HG02610 (cell line): ENCODE measurements at regions not wholly inside any gene's neighbourhood (a gene's known extent, or its start where the extent isn't known, plus 50 kb on each side); places are given as distances from the start of the nearest gene placed in this dataset.
"Not testable (repeated sequence)": the region's sequence is repeated elsewhere in the genome, so short reads cannot be mapped to it uniquely, and the experiment has no call there.

Experiments used
- ATAC-seq: cut with Tn5 transposase; IDR thresholded peaks from one replicate; pipeline ENCODE4 v1.9.1; 2021; ENCODE audit warnings: mild to moderate bottlenecking, moderate library complexity; ENCODE audit not compliant: unreplicated experiment

DNA sequence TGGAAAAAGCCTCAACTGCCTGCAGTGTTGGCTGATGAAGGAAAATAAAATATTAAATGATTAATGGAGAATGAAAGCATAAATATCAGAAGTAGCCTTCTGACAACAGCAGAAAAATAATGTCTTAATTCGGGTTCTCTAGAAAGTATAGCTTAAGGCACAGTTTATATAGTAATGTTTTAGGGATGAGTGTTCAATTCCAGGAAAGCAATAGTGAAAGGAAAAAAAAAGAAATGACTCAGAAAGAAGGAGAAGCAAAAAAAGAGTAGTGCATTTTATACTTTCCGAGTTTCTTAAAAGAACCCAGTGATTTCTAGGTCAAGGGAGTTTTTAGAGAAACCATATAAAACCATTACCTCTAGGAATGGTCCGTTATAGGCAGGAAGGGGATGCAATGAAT is 137.3 kb downstream of the HTR1B start:
- ATAC-seq, result no peak

DNA sequence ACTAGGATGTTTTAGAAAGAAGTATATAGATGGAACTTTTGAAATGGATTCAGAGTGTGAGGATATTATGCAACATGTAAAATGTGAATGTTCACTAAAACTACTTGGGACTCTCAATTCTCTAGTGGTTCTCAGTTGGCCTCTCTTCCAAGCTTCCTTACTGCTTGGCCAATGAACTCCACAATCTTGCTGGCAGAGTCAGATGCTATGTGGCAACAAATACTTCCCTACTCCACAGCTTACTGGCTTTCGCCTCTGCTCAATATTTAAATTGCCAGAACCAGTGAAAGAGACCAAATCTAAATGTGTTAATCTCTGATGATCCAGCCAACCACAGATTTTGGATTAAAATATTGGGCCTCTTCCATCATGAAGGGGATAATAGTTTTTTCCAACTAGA is 138.4 kb downstream of the HTR1B start:
- ATAC-seq, result no peak

- ATAC-seq, result no peak
These were observed 140.7 kb downstream of the HTR1B start for GRCh38 chr6:77322604-77323003.

- ATAC-seq, result no peak
These were observed 145.0 kb downstream of the HTR1B start for GRCh38 chr6:77318256-77318655.

DNA sequence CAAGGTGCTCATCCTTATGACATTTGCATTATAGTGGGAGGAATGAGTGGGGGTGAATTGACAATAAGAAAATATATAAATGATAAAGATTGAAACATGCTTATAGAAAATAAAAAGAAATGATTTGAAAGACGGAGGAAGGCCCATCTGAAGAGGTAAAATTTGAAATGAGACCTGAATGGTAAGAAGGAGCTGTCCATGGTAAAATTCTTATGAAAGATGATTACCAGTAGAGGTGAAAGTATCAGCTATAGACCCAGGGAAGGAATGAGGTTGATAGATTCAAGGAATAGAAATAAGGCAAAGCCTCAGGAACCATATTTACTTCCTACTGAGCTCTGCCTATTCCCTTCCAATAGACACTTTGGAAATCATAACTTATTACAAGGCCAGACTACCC is 149.7 kb downstream of the HTR1B start:
- ATAC-seq, result no peak

DNA sequence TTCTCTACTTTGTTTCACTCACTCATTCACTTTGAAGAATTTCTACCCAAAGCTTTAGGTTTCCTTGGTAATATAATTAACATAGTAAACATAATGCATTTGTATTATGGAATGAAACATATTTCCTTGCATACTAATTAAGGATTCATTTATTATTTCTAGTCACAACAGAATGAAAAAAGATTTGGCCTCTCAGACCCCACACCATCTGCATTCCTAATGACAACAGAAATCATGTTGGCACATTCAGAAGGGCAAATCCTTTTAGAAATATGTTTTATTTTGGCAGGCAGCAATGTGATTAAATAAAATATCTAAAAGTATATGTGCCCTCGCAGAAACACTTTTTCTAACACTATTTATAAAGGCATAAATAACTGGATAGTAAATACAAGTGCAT is 163.4 kb downstream of the HTR1B start:
- no peak for ATAC-seq

DNA sequence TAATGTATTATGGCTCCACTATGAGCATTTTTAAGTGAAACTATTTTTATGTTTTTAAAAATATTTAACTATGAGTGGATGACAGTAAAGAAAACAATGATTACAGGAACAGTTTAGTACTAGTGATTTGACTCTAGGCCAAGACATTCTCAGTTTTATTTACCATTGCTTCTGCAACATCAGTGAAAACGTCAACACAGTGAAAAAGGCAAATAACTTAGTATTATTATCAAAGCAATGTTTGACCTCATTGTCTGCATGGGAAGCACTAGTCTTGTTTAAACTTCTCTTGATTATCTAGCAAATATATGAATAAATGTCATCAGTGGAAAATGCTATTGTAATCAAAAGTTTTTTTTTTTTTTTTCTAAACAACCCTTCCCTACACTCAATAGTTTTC is 165.0 kb downstream of the HTR1B start:
- ATAC-seq, result no peak

- no peak for ATAC-seq
These were observed 170.4 kb downstream of the HTR1B start for GRCh38 chr6:77292564-77293546.

DNA sequence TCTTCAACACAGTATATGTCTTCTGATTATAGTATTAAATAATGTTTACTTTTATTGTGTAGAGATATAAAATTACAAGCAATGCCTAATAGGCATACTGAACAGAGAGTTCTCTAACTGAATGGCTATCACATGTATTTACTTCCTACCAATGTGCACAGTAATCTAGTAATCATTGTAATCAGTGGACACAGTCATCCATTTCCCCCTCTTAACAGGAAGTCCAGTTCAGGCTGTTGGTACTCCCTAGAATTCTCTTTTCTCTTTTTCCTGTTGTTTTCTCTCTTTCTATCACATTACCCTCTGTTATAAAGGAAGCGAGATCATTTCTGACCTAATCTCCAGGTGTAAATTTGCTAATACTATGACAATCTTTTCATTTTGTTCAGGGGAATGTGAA is 172.5 kb downstream of the HTR1B start:
- ATAC-seq, result no peak

- no peak for ATAC-seq
These were observed 176.8 kb downstream of the HTR1B start for GRCh38 chr6:77286541-77286940.

- ATAC-seq, result no peak
These were observed 189.4 kb downstream of the HTR1B start for GRCh38 chr6:77273929-77274328.

DNA sequence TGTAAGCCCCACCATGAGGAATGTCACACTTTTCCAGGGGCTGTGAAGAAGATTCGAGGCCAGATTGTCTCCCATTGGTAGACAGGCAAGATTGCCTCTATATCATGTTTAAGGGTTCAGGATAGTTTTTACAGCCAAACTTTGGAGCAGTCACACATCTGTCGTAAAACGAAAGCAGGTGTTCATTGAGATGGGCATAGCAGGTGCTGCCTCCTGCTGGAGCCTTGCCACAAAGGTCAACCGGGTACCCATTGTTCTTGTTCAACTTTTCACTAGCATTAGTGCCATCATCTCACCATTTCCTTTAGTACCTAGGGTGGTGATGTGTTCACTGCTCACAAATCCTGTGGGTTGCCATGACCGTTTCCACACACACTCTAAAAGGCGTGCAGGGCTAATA is 198.3 kb downstream of the HTR1B start:
- no peak for ATAC-seq

- ATAC-seq, result no peak
These were observed 200.3 kb downstream of the HTR1B start for GRCh38 chr6:77263003-77263402.

DNA sequence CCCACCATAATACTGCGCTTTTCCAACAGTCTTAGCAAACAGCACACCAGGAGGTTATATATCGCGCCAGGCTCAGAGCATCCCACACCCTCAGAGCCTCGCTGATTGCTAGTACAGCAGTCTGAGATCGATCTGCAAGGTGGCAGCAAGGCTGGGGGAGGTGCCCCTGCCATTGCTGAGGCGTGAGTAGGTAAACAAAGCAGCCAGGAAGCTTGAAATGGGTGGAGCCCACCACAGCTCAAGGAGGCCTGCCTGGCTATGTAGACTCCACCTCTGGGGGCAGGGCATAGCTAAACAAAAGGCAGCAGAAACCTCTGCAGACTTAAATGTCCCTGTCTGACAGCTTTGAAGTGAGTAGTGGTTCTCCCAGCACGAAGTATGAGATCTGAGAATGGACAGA is 211.5 kb downstream of the HTR1B start:
- not testable (repeated sequence) for ATAC-seq

- no peak for ATAC-seq
These were observed 213.7 kb downstream of the HTR1B start for GRCh38 chr6:77249560-77249959.

DNA sequence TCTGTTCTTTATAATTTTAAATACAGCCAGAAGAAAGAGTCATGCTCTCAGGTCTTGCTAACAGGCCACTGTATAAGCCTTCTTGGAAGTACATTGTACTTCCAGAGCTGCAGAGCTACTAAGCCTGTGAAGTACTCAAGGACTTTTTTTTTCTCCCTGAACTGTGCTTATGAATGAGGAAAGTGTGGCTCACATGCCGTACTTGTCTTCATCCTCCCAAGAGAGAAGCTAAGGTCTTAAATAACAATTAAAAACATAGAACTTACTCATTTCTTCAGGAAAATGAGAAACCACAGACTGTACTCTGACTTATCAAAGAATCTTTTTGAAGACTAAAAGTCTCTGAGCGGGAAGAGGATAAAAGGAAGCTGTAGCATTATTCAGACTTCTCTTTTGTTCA is 218.3 kb downstream of the HTR1B start:
- ATAC-seq, result no peak

GRCh38 chr6:77231438-77232305 is 231.6 kb downstream of the HTR1B start:
- no peak for ATAC-seq

GRCh38 chr6:77228279-77228678 is 235.0 kb downstream of the HTR1B start:
- peak; percentile 40 for ATAC-seq

- no peak for ATAC-seq
These were observed 245.4 kb downstream of the HTR1B start for GRCh38 chr6:77217896-77218295.

GRCh38 chr6:77205936-77206335 is 257.4 kb downstream of the HTR1B start:
- no peak for ATAC-seq

DNA sequence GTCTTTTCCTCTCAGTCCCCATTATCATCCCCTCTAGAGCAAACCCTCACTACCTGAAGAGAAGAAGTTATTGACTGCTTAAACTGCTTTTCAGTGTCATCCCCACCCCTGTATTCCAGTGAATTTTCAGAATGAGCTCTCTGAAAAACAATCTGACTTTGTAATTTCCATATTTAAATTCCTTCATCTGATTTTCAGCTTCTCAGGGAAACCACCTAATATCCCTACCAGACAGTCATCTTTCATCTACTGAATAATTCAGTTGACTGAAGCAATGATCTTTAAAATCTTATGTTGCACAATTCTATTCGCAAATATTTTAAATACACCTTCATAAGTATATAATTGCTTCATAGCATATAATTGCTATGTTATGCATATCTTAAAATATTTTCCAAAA is 258.7 kb downstream of the HTR1B start:
- ATAC-seq, result no peak

DNA sequence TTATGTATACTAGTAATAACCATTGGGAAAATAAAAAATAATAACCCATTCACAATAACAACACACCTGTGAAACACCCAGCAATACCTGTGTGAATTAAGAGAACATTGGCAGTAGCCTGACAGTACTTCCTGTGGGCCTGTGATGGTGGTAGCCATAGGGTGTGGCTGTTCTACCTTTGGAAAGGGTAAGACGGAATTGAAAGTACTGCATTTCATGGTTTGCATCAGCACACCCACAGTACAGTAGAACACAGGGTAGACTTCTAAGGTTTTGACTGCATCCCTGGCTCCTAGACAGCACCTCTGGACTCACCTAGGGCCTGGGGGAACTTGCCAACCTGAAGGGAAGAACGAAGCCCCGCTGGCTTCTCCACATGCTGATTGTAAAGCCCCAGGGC is 279.8 kb downstream of the HTR1B start:
- no peak for ATAC-seq
